ENCODE measurements at regions not wholly inside any gene's neighbourhood (a gene's known extent, or its start where the extent isn't known, plus 50 kb on each side); places are given as distances from the start of the nearest gene placed in this dataset.

DNA sequence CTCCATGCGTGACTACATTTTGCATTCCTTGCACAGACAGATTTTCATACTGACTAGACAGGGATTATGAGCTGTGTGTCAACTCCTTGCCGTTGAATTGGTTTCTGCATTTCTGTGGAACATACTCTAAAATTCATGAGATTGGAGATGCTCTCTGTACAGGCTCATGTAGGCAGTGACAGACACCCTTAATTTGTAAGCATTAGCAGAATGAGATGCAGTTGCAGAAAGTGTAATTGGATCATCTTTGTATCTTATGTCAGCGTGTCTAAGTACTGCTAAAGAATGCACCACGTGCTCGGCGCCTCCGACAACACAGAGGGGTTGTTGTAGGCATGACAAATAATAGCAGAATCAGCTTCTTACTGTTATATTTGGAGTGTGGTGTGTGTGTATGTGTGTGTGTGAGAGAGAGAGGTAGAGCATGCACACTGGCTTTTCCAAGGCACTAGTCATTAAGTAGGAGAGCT, 212.4 kb downstream of the CMPK2 start:
- no peaks in the 10 kb centered on the region for H3K27me3 ChIP-seq (ENCODE audit: insufficient read depth, low read length)

DNA sequence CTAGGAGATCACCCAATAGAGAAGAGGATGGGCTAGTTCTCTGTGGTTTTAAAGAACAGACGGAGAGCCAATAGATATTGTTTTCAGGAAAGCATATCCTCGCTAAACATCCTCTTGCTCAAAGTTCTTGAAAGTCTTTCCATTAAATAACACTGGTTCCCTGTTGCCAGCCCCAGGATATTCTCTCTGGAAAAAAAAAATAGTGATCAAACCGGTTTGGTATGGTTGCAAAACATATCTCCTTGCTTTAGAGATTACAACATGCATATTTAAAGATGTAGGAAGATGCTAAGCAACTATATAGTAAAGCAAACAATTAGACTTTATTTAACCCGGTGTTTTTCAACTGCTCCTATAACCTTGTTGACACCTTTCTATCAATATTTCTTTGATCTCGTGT, 211.4 kb downstream of the CMPK2 start:
- Histone ChIP-seq H3K4me3 (ENCODE audit: low read length) (no peak overlapping the region), H3K9me3 (ENCODE audit: insufficient read depth, low read depth, low read length) (no peaks in the 10 kb centered on the region), H3K27me3 (ENCODE audit: insufficient read depth, low read length) (no peaks in the 10 kb centered on the region), H3K27ac (ENCODE audit: low read length) (no peak overlapping the region), H3K36me3 (ENCODE audit: insufficient read depth, low read depth, low read length) (no peaks in the 10 kb centered on the region), H3K9ac (ENCODE audit: low read depth, low read length) (no peak overlapping the region), H3K4me1 (ENCODE audit: insufficient read depth, low read length) (no peaks in the 10 kb centered on the region)

More for the DNA sequence above, 212.4 kb downstream of the CMPK2 start:
- no peak overlapping the region for H3K9ac ChIP-seq (ENCODE audit: low read depth, low read length)
- H3K4me3 ChIP-seq (ENCODE audit: low read length) = no peak overlapping the region
- no peaks in the 10 kb centered on the region for H3K4me1 ChIP-seq (ENCODE audit: insufficient read depth, low read length)
- H3K27ac ChIP-seq (ENCODE audit: low read length) = no peak overlapping the region
- H3K9me3 ChIP-seq (ENCODE audit: insufficient read depth, low read depth, low read length) = no peaks in the 10 kb centered on the region
- H3K36me3 ChIP-seq (ENCODE audit: insufficient read depth, low read depth, low read length) = no peaks in the 10 kb centered on the region

DNA sequence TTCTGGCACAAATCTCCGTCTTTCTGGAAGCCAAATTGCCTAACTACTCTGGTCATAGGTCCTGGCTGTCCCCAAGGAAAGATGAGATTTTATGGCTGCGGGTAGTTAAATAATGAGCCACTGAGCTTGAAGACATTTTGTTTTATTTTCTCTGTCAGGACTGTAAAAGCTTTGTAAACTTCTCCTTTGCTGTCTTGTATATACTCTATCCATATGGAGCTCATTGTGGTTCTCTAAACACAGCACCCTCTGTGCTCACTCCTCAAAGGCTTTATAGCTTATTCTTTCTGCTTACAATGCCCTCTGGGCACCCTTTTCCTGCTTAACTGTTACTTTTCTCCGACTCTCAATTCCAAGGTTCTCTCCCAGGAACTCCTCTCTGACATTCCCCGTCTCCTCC, 209.1 kb downstream of the CMPK2 start:
- no peak overlapping the region for H3K9ac ChIP-seq (ENCODE audit: low read depth, low read length)
- H3K9me3 ChIP-seq (ENCODE audit: insufficient read depth, low read depth, low read length) = no peaks in the 10 kb centered on the region
- no peak overlapping the region for H3K27ac ChIP-seq (ENCODE audit: low read length)
- H3K27me3 ChIP-seq (ENCODE audit: insufficient read depth, low read length) = no peaks in the 10 kb centered on the region
- no peaks in the 10 kb centered on the region for H3K4me1 ChIP-seq (ENCODE audit: insufficient read depth, low read length)
- H3K4me3 ChIP-seq (ENCODE audit: low read length) = no peak overlapping the region
- H3K36me3 ChIP-seq (ENCODE audit: insufficient read depth, low read depth, low read length) = no peaks in the 10 kb centered on the region

DNA sequence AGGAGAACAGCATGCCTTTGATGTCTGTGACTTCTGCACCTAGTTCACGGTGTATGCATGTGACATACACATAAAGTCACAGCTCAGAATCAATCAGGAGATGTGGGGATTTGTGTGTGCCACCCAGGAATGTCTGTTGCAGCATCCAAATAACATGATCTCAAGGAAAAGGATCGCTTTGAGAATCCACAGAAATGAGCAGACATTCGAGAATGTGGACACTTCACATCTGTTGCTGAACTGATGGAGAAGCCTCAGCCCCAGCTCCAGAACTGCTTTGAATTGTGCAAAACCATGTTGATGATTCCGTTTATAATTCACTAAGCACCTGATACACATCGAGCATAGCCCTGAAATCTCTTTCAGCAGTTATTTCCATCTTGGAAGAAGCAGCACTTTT, 208.6 kb downstream of the CMPK2 start:
- H3K4me1 ChIP-seq (ENCODE audit: insufficient read depth, low read length) = no peaks in the 10 kb centered on the region
- H3K27ac ChIP-seq (ENCODE audit: low read length) = no peak overlapping the region
- H3K9ac ChIP-seq (ENCODE audit: low read depth, low read length) = no peak overlapping the region
- no peaks in the 10 kb centered on the region for H3K27me3 ChIP-seq (ENCODE audit: insufficient read depth, low read length)
- H3K4me3 ChIP-seq (ENCODE audit: low read length) = no peak overlapping the region
- no peaks in the 10 kb centered on the region for H3K9me3 ChIP-seq (ENCODE audit: insufficient read depth, low read depth, low read length)
- no peaks in the 10 kb centered on the region for H3K36me3 ChIP-seq (ENCODE audit: insufficient read depth, low read depth, low read length)

DNA sequence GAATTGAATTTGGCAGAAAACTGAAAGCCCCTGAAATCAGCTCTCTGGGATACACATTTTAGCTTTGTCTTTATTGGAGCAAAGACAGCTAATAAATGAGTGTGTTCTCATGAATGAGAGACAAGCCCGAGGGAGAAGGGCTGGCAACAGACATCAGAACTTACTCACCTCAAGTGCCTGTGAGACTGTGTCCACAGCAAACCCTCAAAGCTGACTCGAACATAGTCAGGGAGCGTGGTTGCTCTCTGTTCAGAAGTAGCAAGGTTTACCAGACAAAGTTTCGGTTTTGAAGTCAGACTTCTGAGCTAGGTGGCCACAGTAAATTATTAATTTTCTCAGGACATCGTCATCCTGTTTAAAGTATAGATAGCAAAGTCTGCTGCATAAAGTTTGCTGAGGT, 207.9 kb downstream of the CMPK2 start:
- no peaks in the 10 kb centered on the region for H3K9me3 ChIP-seq (ENCODE audit: insufficient read depth, low read depth, low read length)
- no peak overlapping the region for H3K27ac ChIP-seq (ENCODE audit: low read length)
- no peak overlapping the region for H3K4me3 ChIP-seq (ENCODE audit: low read length)
- no peaks in the 10 kb centered on the region for H3K27me3 ChIP-seq (ENCODE audit: insufficient read depth, low read length)
- no peaks in the 10 kb centered on the region for H3K4me1 ChIP-seq (ENCODE audit: insufficient read depth, low read length)
- no peak overlapping the region for H3K9ac ChIP-seq (ENCODE audit: low read depth, low read length)
- H3K36me3 ChIP-seq (ENCODE audit: insufficient read depth, low read depth, low read length) = no peaks in the 10 kb centered on the region

DNA sequence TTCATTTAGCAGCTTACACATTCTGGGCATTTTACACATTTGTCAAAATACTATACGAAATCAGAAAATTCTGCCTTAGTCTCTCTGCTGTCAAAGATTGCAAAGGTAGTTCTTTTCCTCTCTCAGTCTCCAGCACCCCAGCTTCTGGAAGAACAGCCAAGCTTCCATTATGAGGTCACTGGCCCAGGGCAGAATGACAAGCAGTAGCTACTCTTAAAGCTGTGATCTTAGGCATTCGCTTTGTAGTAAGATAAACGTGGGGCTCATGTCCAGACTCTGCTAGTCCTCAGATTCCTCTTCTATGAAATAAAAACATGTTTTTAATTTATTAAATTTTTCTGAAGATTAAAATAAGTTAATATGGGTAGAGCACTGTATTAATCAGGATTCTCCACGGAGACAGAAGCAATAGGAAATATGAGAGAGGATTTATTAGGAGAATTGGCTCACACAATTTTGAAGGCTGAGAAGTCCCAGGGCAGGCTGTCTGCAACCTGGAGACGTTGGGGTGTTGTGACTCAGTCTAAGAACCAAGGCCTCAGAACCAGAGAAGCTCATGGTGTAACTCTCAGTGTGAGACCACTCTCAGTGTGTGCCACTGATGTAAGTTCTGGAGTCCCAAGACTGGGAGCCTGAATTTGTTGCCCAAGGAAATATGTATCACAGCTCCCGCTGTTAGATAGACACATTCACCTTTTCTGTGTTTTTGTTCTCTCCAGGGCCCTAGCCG, 201.2 kb downstream of the CMPK2 start:
- Histone ChIP-seq H3K27ac (ENCODE audit: low read length) (no peak overlapping the region), H3K4me3 (ENCODE audit: low read length) (no peak overlapping the region), H3K9ac (ENCODE audit: low read depth, low read length) (no peak overlapping the region), H3K9me3 (ENCODE audit: insufficient read depth, low read depth, low read length) (no peaks in the 10 kb centered on the region), H3K4me1 (ENCODE audit: insufficient read depth, low read length) (no peaks in the 10 kb centered on the region), H3K36me3 (ENCODE audit: insufficient read depth, low read depth, low read length) (no peaks in the 10 kb centered on the region), H3K27me3 (ENCODE audit: insufficient read depth, low read length) (no peaks in the 10 kb centered on the region)

DNA sequence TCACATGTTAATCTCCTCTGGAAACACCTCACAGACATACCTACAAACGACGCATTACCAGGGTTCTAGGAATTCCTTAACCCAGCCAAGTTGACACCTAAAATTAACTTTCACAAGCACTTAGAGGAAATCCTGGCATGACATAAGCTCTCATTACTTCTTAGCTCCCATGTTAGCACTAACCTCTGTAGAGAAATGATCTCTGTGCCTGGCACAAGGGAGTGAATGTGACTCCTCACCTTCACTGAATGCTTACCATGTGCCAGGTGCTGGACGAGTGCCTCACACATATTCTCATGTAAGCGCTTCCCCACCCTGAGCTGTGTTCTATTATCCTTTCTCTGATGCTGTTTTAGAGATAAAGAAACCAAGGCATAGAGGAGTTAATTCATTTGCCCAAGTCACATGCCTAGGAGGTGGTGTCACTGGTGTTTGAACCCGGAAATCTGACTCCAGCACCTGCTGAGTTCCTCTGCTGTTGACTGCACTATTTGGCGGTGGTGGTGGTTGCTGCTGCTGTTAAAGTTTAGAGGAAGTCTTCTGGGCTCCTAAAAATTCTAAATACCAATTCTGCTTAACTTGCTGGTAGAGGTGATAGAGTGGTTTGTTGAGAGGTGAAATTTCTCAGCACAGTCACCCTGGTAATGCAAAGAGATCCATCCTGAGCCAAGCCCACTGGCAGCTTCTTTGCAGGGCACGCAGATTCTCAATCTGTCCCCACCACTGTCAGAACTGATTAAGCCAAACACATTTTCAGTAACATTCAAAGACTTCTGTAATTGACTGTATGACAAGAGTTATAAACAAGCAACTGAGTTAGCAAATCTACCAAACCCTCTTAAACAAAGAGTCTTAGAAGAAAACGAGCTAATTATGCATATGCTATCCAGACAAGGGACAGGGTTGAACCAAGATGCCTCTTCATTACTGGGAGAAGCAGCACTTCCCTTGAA, 200.3 kb downstream of the CMPK2 start:
- no peaks in the 10 kb centered on the region for H3K4me1 ChIP-seq (ENCODE audit: insufficient read depth, low read length)
- H3K36me3 ChIP-seq (ENCODE audit: insufficient read depth, low read depth, low read length) = no peaks in the 10 kb centered on the region
- H3K27me3 ChIP-seq (ENCODE audit: insufficient read depth, low read length) = no peaks in the 10 kb centered on the region
- H3K4me3 ChIP-seq (ENCODE audit: low read length) = no peak overlapping the region
- no peaks in the 10 kb centered on the region for H3K9me3 ChIP-seq (ENCODE audit: insufficient read depth, low read depth, low read length)
- no peak overlapping the region for H3K9ac ChIP-seq (ENCODE audit: low read depth, low read length)
- H3K27ac ChIP-seq (ENCODE audit: low read length) = no peak overlapping the region

DNA sequence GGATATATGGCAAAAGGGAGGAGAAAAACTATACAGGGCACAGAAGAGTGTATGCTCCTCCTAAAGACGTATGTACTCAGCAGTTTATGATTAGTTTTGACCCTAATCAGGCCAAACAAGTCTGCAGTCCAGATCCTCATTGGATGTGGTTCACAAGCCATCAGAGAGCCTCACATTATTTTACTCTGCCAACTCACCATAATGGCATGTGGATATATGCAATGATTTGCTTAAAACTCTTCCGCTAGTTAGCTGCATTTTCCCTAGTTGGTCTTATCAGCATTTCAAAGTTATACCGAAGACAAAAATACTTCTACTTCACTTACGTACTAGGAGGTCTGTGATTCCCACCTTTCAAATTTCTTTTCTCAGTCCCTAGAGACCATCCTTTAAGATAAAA, 198.4 kb downstream of the CMPK2 start:
- Histone ChIP-seq H3K36me3 (ENCODE audit: insufficient read depth, low read depth, low read length) (no peaks in the 10 kb centered on the region), H3K9ac (ENCODE audit: low read depth, low read length) (no peak overlapping the region), H3K4me3 (ENCODE audit: low read length) (no peak overlapping the region), H3K27me3 (ENCODE audit: insufficient read depth, low read length) (no peaks in the 10 kb centered on the region), H3K9me3 (ENCODE audit: insufficient read depth, low read depth, low read length) (no peaks in the 10 kb centered on the region), H3K4me1 (ENCODE audit: insufficient read depth, low read length) (no peaks in the 10 kb centered on the region), H3K27ac (ENCODE audit: low read length) (no peak overlapping the region)

DNA sequence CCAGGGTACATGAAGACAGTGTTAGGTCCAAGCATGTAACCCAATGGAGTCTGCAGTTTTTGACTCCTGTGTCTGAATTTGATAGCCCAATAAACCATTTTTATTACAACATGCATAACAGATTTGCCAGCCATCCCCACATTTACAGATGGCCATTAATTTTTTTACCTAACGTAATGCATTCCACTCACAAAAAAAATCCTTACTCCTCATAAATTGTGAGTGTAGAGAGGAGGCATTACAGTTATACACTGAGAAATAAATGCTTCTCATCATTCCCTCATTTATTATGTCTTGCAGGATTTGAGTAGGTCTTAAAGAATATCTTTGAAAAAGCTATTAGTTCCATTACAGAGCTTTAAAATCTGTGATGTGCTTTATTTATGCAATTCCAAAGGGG, 193.8 kb downstream of the CMPK2 start:
- Histone ChIP-seq H3K4me3 (ENCODE audit: low read length) (no peak overlapping the region), H3K27ac (ENCODE audit: low read length) (no peak overlapping the region), H3K4me1 (ENCODE audit: insufficient read depth, low read length) (no peaks in the 10 kb centered on the region), H3K9ac (ENCODE audit: low read depth, low read length) (no peak overlapping the region), H3K36me3 (ENCODE audit: insufficient read depth, low read depth, low read length) (no peaks in the 10 kb centered on the region), H3K9me3 (ENCODE audit: insufficient read depth, low read depth, low read length) (no peaks in the 10 kb centered on the region), H3K27me3 (ENCODE audit: insufficient read depth, low read length) (no peaks in the 10 kb centered on the region)

DNA sequence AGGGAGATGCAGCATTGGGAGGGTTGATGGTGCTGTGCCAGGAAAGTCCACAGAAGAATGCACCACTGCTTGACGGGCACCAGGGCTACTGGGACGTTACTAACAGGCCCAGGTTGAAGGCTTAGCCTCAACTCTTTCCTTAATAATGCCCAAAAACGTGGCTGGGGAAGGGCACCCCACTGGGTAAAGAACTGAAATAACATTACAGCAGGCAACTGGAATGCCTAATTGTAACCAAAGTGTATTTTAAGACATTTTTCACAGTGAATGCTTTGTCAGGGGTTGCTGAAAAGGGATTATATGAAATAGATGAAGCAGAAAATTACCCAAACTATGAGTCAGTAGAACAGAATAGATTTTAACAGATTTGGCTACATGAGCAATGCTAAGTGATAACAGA, 191.3 kb downstream of the CMPK2 start:
- no peak overlapping the region for H3K9ac ChIP-seq (ENCODE audit: low read depth, low read length)
- H3K9me3 ChIP-seq (ENCODE audit: insufficient read depth, low read depth, low read length) = no peaks in the 10 kb centered on the region
- no peaks in the 10 kb centered on the region for H3K36me3 ChIP-seq (ENCODE audit: insufficient read depth, low read depth, low read length)
- no peak overlapping the region for H3K27ac ChIP-seq (ENCODE audit: low read length)
- peaks cover 14% of the 10 kb centered on the region; the same call in 1 of the 2 replicates for H3K27me3 ChIP-seq (ENCODE audit: insufficient read depth, low read length)
- no peak overlapping the region for H3K4me3 ChIP-seq (ENCODE audit: low read length)
- H3K4me1 ChIP-seq (ENCODE audit: insufficient read depth, low read length) = peaks cover 3% of the 10 kb centered on the region; the same call in 1 of the 2 replicates

DNA sequence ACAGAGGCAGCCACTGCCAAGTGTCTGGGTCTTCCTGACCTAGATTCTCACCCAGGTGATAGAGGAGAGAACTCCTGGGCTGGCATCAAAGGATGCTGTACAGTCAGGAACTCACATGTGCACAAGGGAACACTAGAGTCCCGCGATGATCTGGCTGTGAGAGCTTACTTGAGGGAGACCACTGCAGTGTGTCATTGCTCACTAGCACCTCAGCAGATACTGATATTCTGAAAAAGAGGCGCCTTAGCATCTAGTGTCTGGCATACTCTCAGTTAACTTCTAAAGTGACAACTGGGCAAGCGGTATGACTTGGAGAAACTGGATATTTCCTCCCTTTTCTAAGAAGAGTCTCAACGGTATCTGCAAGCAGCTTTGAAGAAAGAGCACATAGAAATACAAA, 189.9 kb downstream of the CMPK2 start:
- H3K27ac ChIP-seq (ENCODE audit: low read length) = no peak overlapping the region
- no peak overlapping the region for H3K4me3 ChIP-seq (ENCODE audit: low read length)
- H3K27me3 ChIP-seq (ENCODE audit: insufficient read depth, low read length) = peaks cover 14% of the 10 kb centered on the region; the same call in 1 of the 2 replicates
- peaks cover 9% of the 10 kb centered on the region; the same call in 1 of the 2 replicates for H3K4me1 ChIP-seq (ENCODE audit: insufficient read depth, low read length)
- H3K9ac ChIP-seq (ENCODE audit: low read depth, low read length) = no peak overlapping the region
- H3K36me3 ChIP-seq (ENCODE audit: insufficient read depth, low read depth, low read length) = no peaks in the 10 kb centered on the region
- no peaks in the 10 kb centered on the region for H3K9me3 ChIP-seq (ENCODE audit: insufficient read depth, low read depth, low read length)
